Testis (tissue), 2 donors: ENCODE measurements at regions not wholly inside any gene's neighbourhood (a gene's known extent, or its start where the extent isn't known, plus 50 kb on each side); places are given as distances from the start of the nearest gene placed in this dataset.

Experiments
- CTCF ChIP-seq, 3 experiments: fragments of 450-650 bp in 2 of 3; fragments of 200-600 bp in 1 of 3; sonication (generic) in 1 of 3; IDR thresholded peaks; one replicate each; pipeline ENCODE4 v1.5.1; 2016 to 2019; ENCODE audit warnings: antibody characterized with exemption in 3 of 3, mild to moderate bottlenecking in 2 of 3, moderate library complexity in 1 of 3
- POLR2A ChIP-seq: fragments of 450-650 bp; IDR thresholded peaks from one replicate; pipeline ENCODE4 v1.6.1; 2017; ENCODE audit warnings: antibody characterized with exemption, mild to moderate bottlenecking, moderate library complexity

DNA sequence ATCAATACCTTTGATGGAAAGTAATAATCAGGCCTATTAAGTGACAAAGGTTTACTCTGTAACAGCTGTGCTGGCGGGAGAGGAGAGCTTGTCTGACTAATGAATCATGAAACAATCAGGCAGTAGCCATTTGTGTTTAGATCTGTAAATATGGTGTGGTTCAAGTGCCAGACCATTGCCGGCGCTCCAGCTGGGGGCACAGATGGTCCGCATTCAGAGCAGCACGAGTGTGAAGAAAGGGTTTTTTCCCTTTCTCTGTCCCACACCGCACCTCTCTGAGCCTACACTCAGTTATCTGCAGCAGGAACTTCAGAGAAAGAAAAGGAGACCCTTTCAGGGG, 111.3 kb upstream of the PAQR3 start:
- no peak for TF ChIP-seq CTCF (IDR thresholded peaks at IDR 0.05)
- TF ChIP-seq POLR2A: no peak
